EH (cell line): ENCODE measurements at regions not wholly inside any gene's neighbourhood (a gene's known extent, or its start where the extent isn't known, plus 50 kb on each side); places are given as distances from the start of the nearest gene placed in this dataset.

Experiments
- DNase-seq: peaks from one replicate; pipeline ENCODE4 v3.0.0-alpha.2; 2015; ENCODE audit warnings: low read depth

DNA sequence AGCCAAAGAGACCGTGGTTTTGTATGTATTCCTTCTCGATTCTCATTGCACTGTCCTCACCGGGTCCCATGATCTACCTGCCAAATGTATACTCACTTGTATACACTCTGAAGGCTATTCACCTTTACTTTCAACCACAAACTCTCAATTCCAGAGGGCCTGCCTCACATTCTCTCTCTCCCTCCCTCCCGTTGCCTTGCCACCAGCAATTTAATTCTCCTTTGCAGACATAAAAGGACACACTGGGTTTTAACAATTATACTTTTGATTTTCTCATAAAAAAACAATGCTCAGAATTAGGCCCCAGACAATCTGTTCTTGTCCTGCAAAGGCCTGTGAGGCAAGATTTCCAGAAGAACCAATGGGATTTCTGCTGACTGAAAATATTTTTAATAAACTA, 265.1 kb upstream of the PSMD7 start:
- DNase-seq = no peak

GRCh38 chr16:74030000-74030706, 266.5 kb upstream of the PSMD7 start:
- DNase-seq = no peak

- DNase-seq = no peak
These were observed 267.4 kb upstream of the PSMD7 start for GRCh38 chr16:74029115-74029792.

DNA sequence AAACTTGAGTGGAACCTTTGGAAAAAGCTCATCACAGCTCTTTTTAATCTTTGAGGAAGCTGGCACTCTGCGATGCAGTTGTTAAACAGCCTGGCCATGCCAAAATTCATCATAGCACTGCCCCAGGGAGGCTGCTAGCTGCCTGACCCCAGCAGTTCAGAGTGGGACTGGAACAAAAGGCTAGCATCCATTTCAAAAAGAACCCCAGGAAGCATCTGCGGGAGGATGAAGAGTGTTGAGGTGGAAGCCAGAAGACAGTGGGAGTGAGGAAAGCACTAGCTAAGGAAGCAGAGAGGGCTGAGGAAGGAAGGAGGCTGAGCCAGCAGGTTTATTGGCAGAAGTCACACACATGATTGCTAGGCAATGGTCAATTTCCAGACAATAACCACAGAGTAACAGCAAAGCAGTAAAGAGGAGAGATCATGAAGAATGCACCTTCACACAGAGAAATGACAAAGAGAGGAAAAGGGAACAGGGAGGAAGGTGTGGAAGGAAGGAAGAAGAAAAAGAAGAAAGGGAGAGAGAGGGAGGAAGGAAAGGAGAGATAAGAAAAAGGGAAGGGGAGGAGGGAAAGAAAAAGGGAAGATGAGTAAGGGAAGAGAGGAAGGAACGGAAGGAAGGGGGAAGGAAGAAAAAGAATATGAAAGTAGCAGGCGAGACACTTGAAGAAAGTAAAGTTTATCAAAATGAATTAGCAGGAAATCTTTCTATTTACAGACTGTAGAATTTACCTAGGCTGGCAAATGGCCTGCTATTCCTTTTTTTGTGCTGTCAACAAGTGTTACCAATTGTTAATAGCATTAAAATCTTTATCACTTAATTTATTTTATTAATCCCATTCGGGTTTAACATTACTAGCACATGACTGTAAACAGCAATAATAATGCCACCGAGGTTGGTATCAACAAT, 270.0 kb upstream of the PSMD7 start:
- no peak for DNase-seq

DNA sequence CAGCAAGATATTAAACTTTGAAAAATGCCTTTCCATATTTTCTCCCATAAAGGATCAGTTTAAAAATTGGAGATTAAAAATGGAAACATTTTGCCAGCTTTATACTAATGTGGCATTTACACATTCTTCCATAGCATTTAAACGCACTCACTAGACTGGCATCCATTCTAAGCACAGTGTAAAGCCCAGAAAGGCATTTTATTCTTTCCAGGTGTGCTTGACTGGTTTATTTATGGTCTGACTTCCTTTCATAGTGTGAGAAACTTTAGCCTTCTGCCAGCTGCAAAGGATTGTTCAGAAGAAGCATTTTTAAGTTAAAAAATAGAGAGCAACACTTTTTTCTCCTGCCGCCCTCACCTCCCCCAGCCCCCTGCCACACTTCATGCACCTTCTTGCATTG, 271.7 kb upstream of the PSMD7 start:
- DNase-seq = no peak

DNA sequence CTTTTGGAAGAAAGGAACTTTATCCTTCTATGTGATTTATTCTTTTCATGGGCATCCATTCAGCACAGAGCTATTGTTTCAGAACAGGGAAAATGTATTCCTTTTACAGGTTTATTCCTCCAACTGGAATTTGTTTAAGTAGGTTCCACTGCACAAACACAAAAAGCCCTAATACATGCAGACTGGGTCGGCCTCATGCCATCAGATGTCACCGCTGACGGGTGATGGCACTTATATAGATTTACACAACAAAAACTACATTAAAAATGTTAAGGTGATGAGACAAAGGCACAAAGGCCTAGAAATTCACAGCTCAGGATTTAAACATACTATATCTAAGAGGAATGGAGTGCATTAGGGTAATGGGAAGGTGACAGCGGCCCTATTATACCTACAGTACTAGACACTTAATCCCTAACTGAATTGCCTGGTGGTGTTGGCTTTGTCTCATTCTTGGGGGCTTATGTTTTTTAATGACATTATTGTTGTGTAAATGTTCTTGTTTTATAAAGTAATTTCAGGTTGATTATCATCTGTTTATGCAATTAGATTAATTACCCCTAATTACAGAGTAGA, 276.4 kb upstream of the PSMD7 start:
- DNase-seq = no peak

DNA sequence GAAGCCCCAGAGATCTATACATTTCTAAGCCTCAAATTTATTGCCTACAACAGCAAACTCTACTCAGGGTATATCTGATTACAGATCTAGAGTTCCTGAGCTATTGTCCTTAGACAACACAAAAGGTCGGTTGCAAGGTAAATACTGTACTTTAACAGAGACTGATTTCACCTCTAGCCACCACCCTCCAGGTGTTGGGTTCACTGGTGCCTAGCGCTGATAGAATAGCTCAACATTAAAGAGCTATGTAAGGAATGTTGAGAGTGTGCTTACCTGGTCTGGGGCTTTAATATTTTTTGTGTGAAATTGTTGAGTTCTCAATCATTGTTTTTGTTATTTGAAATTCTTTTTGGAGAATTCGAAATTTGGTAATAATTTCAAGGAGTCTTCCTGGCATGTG, 277.0 kb upstream of the PSMD7 start:
- DNase-seq = no peak

GRCh38 chr16:74015953-74016352, 280.7 kb upstream of the PSMD7 start:
- DNase-seq = no peak

GRCh38 chr16:73998707-73999106, 297.9 kb upstream of the PSMD7 start:
- DNase-seq = no peak

GRCh38 chr16:73997971-73998370, 298.6 kb upstream of the PSMD7 start:
- DNase-seq = no peak

DNA sequence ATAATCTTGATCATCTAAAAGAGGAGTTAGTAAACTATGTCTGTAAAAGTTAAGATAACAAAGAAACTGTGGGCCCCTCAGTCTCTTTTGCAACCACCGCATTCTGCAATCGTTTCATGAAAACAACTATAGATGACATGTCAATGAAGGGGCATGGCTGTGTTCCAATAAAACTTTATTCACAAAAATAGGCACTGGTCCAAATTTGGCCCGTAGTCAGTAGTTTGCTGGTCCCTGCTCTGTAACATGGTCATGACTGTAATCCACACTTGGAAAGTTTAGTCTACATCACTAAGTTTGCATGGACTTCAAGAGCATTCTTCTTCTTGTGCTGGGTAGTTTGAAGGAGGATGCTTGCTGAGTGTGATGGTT, 299.3 kb upstream of the PSMD7 start:
- DNase-seq = no peak

- DNase-seq = no peak
These were observed 299.8 kb upstream of the PSMD7 start for GRCh38 chr16:73996624-73997339.

- DNase-seq = no peak
These were observed 302.7 kb upstream of the PSMD7 start for GRCh38 chr16:73993878-73994277.

DNA sequence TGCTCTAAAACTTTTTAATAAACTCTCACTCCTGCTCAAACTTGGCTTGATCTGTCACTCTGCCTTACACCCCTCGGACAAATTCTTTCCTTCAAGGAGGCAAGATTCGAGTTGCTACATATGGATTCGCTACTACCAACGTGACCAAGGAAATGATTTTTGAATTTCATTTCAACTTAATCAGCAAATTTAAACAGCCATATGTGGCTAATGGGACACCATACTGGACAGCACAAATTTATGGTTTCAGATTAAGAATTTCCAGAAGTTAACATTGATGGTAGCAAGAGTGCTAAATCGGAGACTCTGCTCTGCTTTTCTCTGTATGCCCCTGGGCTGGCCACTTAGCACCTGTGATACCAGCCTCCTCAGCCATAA, 318.2 kb upstream of the PSMD7 start:
- DNase-seq = no peak

- DNase-seq = no peak
These were observed 320.0 kb upstream of the PSMD7 start for GRCh38 chr16:73976644-73977043.

DNA sequence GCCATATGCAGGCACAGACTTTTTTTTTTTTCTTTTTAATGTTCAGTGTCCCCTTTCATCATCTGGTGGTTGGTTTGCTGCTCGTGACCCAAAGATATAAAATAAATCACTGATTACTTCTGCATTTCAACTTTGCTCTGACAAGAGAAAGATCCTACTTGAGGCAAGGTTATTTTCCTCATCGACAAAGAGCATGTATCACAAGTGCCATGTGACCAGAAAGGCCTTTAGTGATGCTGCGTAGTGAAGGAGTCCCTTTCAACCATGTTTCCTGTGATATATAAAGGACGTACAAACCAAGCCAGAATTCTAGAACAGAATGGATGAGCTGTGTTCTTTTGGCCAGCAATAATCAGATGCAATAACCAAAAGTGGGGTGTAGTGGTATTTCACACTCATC, 323.4 kb upstream of the PSMD7 start:
- no peak for DNase-seq

- DNase-seq = no peak
These were observed 329.8 kb upstream of the PSMD7 start for GRCh38 chr16:73966851-73967250.

GRCh38 chr16:73965591-73965990, 331.0 kb upstream of the PSMD7 start:
- DNase-seq = no peak

DNA sequence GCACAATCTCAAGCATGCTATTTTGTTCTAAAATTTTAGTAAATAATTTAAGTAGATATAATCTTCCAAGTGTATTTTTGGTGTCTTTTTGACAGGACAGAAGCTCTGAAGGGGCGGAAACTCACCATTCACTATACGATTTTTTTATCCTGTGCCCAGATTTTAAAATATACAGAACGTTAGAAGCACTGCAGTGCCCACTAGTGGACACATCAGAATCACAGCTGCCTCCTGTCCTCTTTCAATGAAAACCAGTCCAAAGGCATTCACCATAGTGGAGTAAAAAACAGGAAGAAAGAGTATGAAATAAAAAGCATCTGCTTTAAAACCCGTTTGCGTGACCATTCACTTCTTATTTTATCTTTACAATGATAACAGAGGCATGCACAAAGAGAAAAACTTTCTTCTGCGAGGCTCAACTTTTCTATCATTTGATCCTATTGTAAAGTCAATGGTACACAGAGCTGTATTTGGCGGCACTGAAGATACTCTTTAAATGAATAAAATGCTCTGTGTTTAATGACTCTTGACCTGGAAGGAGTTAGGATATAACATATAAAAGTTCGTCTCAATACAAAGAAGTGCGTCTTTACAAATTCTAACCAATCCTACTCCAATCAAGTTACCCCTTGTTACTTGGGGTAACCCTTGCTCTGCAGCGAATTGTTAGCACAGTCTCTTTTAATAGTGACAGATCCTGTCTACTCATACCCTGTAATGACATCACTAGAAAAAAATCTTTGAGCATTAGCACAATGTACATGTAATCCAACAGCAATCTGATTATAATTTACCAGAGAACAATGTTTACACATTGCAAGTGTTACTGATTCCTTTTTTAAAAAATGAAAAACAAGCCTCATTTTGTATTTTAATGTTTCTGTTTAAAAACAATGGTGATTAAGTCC, 339.8 kb upstream of the PSMD7 start:
- DNase-seq = peak; percentile 65

- no peak for DNase-seq
These were observed 340.9 kb upstream of the PSMD7 start for GRCh38 chr16:73955702-73956101.

- DNase-seq = no peak
These were observed 341.4 kb upstream of the PSMD7 start for GRCh38 chr16:73955255-73955654.
